LNCaP clone FGC (cell line): ENCODE measurements at regions not wholly inside any gene's neighbourhood (a gene's known extent, or its start where the extent isn't known, plus 50 kb on each side); places are given as distances from the start of the nearest gene placed in this dataset.

Experiments used
- DNase-seq: peaks from one replicate; pipeline ENCODE4 v3.0.0-alpha.2; 2011; ENCODE audit warnings: low read depth
- H3K4me3 ChIP-seq: 2 replicates; pipeline ENCODE4 v1.5.1; 2011; ENCODE audit warnings: mild to moderate bottlenecking, low read depth, low read length, control low read depth
- TF ChIP-seq, protein P1 (sequence below): IDR thresholded peaks from 2 replicates; pipeline ENCODE4 v1.5.1; 2012; ENCODE audit warnings: mild to moderate bottlenecking; ENCODE audit not compliant: control insufficient read depth, insufficient read depth; ENCODE audit errors: extremely low read depth

DNA sequence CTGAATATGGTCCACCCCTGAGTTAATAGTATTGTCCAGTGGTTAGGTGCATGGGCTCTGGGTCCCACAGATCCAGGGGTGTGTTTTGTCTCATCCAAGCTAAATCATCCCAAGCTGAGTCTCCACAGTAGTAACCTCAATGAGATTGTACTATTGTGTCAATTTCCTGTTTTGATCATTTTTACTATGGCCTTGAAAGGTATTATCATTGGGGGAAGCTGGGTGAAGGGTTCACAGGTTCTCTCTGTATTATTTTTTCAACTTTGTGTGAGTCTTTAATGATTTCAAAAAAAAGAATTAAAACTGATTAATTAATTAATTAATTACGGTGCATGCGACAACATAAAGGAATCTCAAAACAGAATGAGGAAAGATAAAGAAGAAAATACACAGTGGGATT, 266.1 kb downstream of the MN1 start:
- H3K4me3 ChIP-seq = no peak overlapping the region
- DNase-seq = no peak
- TF ChIP-seq, protein P1, sequence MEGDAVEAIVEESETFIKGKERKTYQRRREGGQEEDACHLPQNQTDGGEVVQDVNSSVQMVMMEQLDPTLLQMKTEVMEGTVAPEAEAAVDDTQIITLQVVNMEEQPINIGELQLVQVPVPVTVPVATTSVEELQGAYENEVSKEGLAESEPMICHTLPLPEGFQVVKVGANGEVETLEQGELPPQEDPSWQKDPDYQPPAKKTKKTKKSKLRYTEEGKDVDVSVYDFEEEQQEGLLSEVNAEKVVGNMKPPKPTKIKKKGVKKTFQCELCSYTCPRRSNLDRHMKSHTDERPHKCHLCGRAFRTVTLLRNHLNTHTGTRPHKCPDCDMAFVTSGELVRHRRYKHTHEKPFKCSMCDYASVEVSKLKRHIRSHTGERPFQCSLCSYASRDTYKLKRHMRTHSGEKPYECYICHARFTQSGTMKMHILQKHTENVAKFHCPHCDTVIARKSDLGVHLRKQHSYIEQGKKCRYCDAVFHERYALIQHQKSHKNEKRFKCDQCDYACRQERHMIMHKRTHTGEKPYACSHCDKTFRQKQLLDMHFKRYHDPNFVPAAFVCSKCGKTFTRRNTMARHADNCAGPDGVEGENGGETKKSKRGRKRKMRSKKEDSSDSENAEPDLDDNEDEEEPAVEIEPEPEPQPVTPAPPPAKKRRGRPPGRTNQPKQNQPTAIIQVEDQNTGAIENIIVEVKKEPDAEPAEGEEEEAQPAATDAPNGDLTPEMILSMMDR = no peak

- TF ChIP-seq, protein P1 = no peak
- H3K4me3 ChIP-seq = no peak overlapping the region
- no peak for DNase-seq
These were observed 264.1 kb downstream of the MN1 start for GRCh38 chr22:27537501-27537900.

DNA sequence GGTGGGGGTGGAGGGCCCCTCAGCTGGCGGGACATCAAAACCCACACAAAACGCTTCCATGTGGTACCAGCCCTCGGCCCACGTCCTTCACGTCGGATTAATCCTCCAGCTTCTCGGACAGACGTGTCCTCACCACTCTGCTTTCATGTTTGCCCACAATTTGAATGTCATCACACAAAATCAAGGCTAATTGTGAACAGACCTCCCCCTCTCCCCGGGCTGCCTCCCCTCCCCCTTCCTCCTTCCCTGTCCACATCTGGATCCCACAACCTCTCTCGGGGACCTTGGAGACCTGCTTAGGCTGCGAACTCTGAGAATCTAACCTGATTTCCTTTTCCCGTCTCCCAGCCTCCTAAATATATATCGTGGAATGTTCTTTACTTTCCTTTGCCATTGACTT, 262.9 kb downstream of the MN1 start:
- no peak overlapping the region for H3K4me3 ChIP-seq
- no peak for DNase-seq
- TF ChIP-seq, protein P1 = no peak

DNA sequence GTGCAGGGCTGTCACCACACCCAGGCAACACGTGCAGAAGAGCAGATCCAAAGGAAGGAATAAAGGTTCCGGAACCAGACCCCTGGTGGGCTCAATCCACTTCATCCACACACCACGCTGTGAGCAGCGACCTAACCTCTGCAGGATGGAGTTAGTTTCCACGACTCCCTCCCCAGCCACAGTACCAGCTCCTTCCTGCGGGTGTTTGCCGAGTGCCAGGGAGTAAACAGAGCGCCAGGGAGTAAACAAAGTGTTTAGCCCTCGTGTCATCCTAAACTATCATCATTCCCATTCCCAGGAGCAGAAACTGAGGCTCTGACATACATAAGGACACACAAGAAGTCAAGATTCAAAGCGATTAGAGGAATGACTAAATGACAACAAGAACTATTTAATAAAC, 261.3 kb downstream of the MN1 start:
- TF ChIP-seq, protein P1 = no peak
- no peak for DNase-seq
- H3K4me3 ChIP-seq = no peak overlapping the region

DNA sequence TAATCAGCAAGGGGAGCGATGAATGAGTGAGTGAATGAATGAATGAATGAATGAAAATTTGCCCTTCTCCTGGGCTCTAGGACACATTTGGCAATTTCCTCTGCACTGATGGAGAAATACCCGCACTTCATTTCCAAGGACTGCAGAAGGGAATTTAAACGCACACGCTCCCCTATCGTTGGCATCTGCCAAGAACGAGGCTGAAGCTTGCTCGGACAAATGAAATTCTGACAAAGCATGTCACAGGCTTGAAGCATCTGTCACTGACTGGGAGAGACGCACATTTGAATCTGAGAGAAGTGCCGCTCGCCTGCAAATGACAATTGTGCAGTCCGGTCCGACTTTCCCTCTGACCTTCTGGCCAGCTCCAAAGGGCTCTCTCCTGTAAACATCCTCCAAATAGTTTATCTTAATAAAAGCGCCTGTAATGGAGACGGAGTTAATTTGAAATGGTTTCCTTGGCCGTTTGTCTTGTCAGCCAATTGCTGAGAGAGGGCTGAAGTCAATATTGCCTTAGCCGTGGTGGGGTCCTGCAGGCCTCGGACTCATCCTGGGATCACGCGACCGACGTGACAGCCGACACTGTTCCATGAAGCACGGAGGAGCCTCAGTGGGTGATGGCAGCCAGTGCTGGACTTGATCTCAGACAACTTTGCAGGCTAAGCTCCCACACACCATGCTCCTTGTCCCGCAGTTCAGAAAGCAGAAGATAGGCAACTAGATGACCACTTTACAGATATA, 260.7 kb downstream of the MN1 start:
- no peak for DNase-seq
- TF ChIP-seq, protein P1 = no peak
- H3K4me3 ChIP-seq = no peak overlapping the region

DNA sequence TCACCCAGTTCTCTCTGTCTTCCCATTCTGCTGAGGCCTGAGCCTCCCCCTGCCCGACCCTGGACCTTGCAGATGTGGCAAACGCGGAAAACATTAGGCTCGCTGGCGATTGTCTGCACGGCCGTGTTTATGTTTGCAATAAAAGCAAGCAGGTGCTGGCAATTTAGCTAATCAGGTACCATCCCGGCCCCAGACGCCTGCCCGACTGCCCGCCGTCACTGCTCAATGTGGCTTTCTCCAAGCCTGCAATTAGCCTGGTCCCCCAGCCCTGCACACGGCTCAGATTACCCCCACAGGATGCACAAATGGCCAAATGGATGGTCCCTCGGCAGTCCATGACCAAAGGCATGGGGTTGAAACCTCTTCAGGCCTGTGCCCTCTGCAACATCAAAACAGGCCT, 259.7 kb downstream of the MN1 start:
- TF ChIP-seq, protein P1 = no peak
- H3K4me3 ChIP-seq = no peak overlapping the region
- DNase-seq = no peak

- TF ChIP-seq, protein P1 = no peak
- DNase-seq = no peak
- H3K4me3 ChIP-seq = no peak overlapping the region
These were observed 259.0 kb downstream of the MN1 start for GRCh38 chr22:27542602-27543001.
